GM20000 (cell line): ENCODE measurements at regions not wholly inside any gene's neighbourhood (a gene's known extent, or its start where the extent isn't known, plus 50 kb on each side); places are given as distances from the start of the nearest gene placed in this dataset.

Source experiments
- DNase-seq: peaks from one replicate; pipeline ENCODE4 v3.0.0; 2012; ENCODE audit warnings: low spot score
- CTCF ChIP-seq: IDR thresholded peaks from 2 replicates; pipeline ENCODE4 v1.5.1; 2012; ENCODE audit warnings: mild to moderate bottlenecking, control low read depth; ENCODE audit errors: extremely low read depth, missing control alignments

- no peak for DNase-seq
- TF ChIP-seq CTCF, result no peak
Observed at GRCh38 chr3:64342940-64343688, 117.8 kb upstream of the PRICKLE2 start.

GRCh38 chr3:64341296-64341695 is 116.0 kb upstream of the PRICKLE2 start:
- no peak for TF ChIP-seq CTCF
- DNase-seq, result no peak

- TF ChIP-seq CTCF, result no peak
- no peak for DNase-seq
Observed at GRCh38 chr3:64340641-64341101, 115.4 kb upstream of the PRICKLE2 start.

GRCh38 chr3:64336488-64336887 is 111.2 kb upstream of the PRICKLE2 start:
- no peak for DNase-seq
- TF ChIP-seq CTCF, result no peak

GRCh38 chr3:64332459-64333350 is 107.4 kb upstream of the PRICKLE2 start:
- no peak for TF ChIP-seq CTCF
- no peak for DNase-seq

- no peak for TF ChIP-seq CTCF
- DNase-seq, result no peak
Observed at GRCh38 chr3:64331605-64332004, 106.3 kb upstream of the PRICKLE2 start.

- DNase-seq, result no peak
- TF ChIP-seq CTCF, result no peak
Observed at GRCh38 chr3:64329037-64329436, 103.8 kb upstream of the PRICKLE2 start.
